Chondrocyte (in vitro differentiated cells): ENCODE measurements at regions not wholly inside any gene's neighbourhood (a gene's known extent, or its start where the extent isn't known, plus 50 kb on each side); places are given as distances from the start of the nearest gene placed in this dataset.

Source experiments
- DNase-seq: peaks from one replicate; pipeline ENCODE4 v3.0.0; 2021; ENCODE audit warnings: mixed read lengths, low spot score
- H3K27ac Mint-ChIP-seq: one replicate; pipeline ENCODE4 v1.8.0; 2021; ENCODE audit warnings: mild to moderate bottlenecking, moderate library complexity, mixed read lengths; ENCODE audit not compliant: unreplicated experiment
- H3K27me3 Mint-ChIP-seq: 2 replicates; pipeline ENCODE4 v1.8.0; 2021; ENCODE audit warnings: low read depth, mixed read lengths
- H3K36me3 Mint-ChIP-seq: 2 replicates; pipeline ENCODE4 v1.8.0; 2021; ENCODE audit warnings: low read depth, mixed read lengths
- H3K4me1 Mint-ChIP-seq: 2 replicates; pipeline ENCODE4 v1.8.0; 2021; ENCODE audit warnings: low read depth, mild to moderate bottlenecking, mixed read lengths
- H3K4me3 Mint-ChIP-seq: one replicate; pipeline ENCODE4 v1.8.0; 2021; ENCODE audit warnings: mild to moderate bottlenecking, moderate library complexity, mixed read lengths; ENCODE audit not compliant: unreplicated experiment
- H3K9me3 Mint-ChIP-seq: 2 replicates; pipeline ENCODE4 v1.8.0; 2021; ENCODE audit warnings: low read depth, mixed read lengths
- CTCF ChIP-seq: fragments of 200-600 bp; sonication (generic); IDR thresholded peaks from 2 replicates; pipeline ENCODE4 v1.5.0; 2021; ENCODE audit warnings: antibody characterized with exemption, mild to moderate bottlenecking, moderate library complexity

GRCh38 chr20:24875078-24875477 lies 74.0 kb upstream of the CST7 start:
- no peak for TF ChIP-seq CTCF
- Mint-ChIP-seq H3K27ac (no peak overlapping the region), H3K4me1 (peaks cover 7% of the 10 kb centered on the region), H3K36me3 (no peaks in the 10 kb centered on the region), H3K9me3 (peaks cover 4% of the 10 kb centered on the region), H3K27me3 (peaks cover 20% of the 10 kb centered on the region), H3K4me3 (no peak overlapping the region)
- DNase-seq, result no peak

GRCh38 chr20:24877652-24878051 lies 71.4 kb upstream of the CST7 start:
- no peaks in the 10 kb centered on the region for H3K36me3 Mint-ChIP-seq
- no peak for DNase-seq
- peaks cover 4% of the 10 kb centered on the region for H3K9me3 Mint-ChIP-seq
- H3K4me1 Mint-ChIP-seq, result no peaks in the 10 kb centered on the region
- no peak overlapping the region for H3K27ac Mint-ChIP-seq
- H3K27me3 Mint-ChIP-seq, result peaks cover 30% of the 10 kb centered on the region
- no peak overlapping the region for H3K4me3 Mint-ChIP-seq
- no peak for TF ChIP-seq CTCF

GRCh38 chr20:24878657-24879056 lies 70.4 kb upstream of the CST7 start:
- Mint-ChIP-seq H3K4me1 (no peaks in the 10 kb centered on the region), H3K27ac (no peak overlapping the region), H3K27me3 (peaks cover 36% of the 10 kb centered on the region), H3K4me3 (no peak overlapping the region), H3K36me3 (peaks cover 3% of the 10 kb centered on the region), H3K9me3 (peaks cover 11% of the 10 kb centered on the region)
- no peak for TF ChIP-seq CTCF
- no peak for DNase-seq

- Mint-ChIP-seq H3K4me1 (no peaks in the 10 kb centered on the region), H3K27me3 (peaks cover 33% of the 10 kb centered on the region), H3K9me3 (peaks cover 17% of the 10 kb centered on the region), H3K4me3 (no peak overlapping the region), H3K27ac (no peak overlapping the region), H3K36me3 (peaks cover 4% of the 10 kb centered on the region)
- DNase-seq, result no peak
- no peak for TF ChIP-seq CTCF
Observed at GRCh38 chr20:24879875-24880274, 69.2 kb upstream of the CST7 start.

GRCh38 chr20:24880356-24880755 lies 68.7 kb upstream of the CST7 start:
- peaks cover 4% of the 10 kb centered on the region for H3K36me3 Mint-ChIP-seq
- H3K4me3 Mint-ChIP-seq, result no peak overlapping the region
- peaks cover 36% of the 10 kb centered on the region for H3K27me3 Mint-ChIP-seq
- no peak for TF ChIP-seq CTCF
- no peak for DNase-seq
- no peak overlapping the region for H3K27ac Mint-ChIP-seq
- H3K9me3 Mint-ChIP-seq, result peaks cover 17% of the 10 kb centered on the region
- no peaks in the 10 kb centered on the region for H3K4me1 Mint-ChIP-seq
